Esophagus squamous epithelium (tissue), 5 donors: ENCODE measurements at regions not wholly inside any gene's neighbourhood (a gene's known extent, or its start where the extent isn't known, plus 50 kb on each side); places are given as distances from the start of the nearest gene placed in this dataset.

Experiments used
- DNase-seq: peaks from one replicate; lab custom pipeline; 2025; lab: John Stamatoyannopoulos, UW
- H3K27ac ChIP-seq, 4 donors: fragments of 200-600 bp; sonication (generic); one replicate each; pipeline ENCODE4 v1.5.1; 2016 to 2019; ENCODE audit warnings: mild to moderate bottlenecking in 1 of 4
- H3K27me3 ChIP-seq, 4 donors: fragments of 200-600 bp; sonication (generic); 1 replicate in 3 of 4; 2 replicates in 1 of 4; pipeline versions ENCODE4 v1.5.1 to v1.6.0; 2017 to 2021; ENCODE audit warnings: antibody characterized with exemption in 1 of 4
- H3K36me3 ChIP-seq, 3 donors: fragments of 200-600 bp; sonication (generic); one replicate each; pipeline ENCODE4 v1.5.1; 2016 to 2019
- H3K4me1 ChIP-seq, 3 donors: fragments of 200-600 bp; sonication (generic); one replicate each; pipeline ENCODE4 v1.5.1; 2017 to 2019
- H3K4me3 ChIP-seq, 4 donors: fragments of 200-600 bp; sonication (generic); 1 replicate in 3 of 4; 2 replicates in 1 of 4; pipeline ENCODE4 v1.5.1; 2016 to 2019; ENCODE audit warnings: mild to moderate bottlenecking in 2 of 4, moderate library complexity in 1 of 4
- H3K9me3 ChIP-seq, 3 donors: fragments of 200-600 bp; sonication (generic); one replicate each; pipeline ENCODE4 v1.5.1; 2016 to 2019
- CTCF ChIP-seq, 6 experiments: fragments of 450-650 bp in 4 of 6; fragments of 200-600 bp in 2 of 6; sonication (generic) in 2 of 6; IDR thresholded peaks; one replicate each; pipeline ENCODE4 v1.5.1; 2016 to 2019; ENCODE audit warnings: antibody characterized with exemption in 6 of 6, mild to moderate bottlenecking in 4 of 6, moderate library complexity in 4 of 6
- POLR2A ChIP-seq, 4 donors: fragments of 450-650 bp; IDR thresholded peaks; one replicate each; pipeline ENCODE4 v1.6.1; 2017; ENCODE audit warnings: antibody characterized with exemption in 4 of 4, mild to moderate bottlenecking in 4 of 4, moderate library complexity in 3 of 4
- WGBS, 2 donors: methylation state at CpG; one replicate each; pipeline ENCODE4 v1.1.5; 2018; 5-methylcytosine and 5-hydroxymethylcytosine counted together
- intact Hi-C: fragments of 100-400 bp; cut with DNase I; formaldehyde crosslinking; loops from one replicate; pipeline ENCODE4 v1.15.0; 2022
- donor health status: DM: yes; HTN: yes; CAD: no.

- DNase-seq, result no peak
- Histone ChIP-seq H3K27ac (no peak overlapping the region), H3K9me3 (no peaks in the 10 kb centered on the region), H3K36me3 (no peaks in the 10 kb centered on the region), H3K4me3 (no peak overlapping the region), H3K4me1 (no peaks in the 10 kb centered on the region), H3K27me3 (no peaks in the 10 kb centered on the region)
- WGBS, 2 donors, result 55 to 63% methylated on average over 1 of the region's 1 CpG
- intact Hi-C loops, result no loop called here
- TF ChIP-seq POLR2A (IDR thresholded peaks at IDR 0.05) (no peak), CTCF (IDR thresholded peaks at IDR 0.05) (no peak)
Measured at GRCh38 chrX:42054256-42054655, 130.9 kb upstream of the CASK start.

GRCh38 chrX:42050345-42050744 lies 127.0 kb upstream of the CASK start:
- intact Hi-C loops, result no loop called here
- DNase-seq, result no peak
- H3K36me3 ChIP-seq, result no peaks in the 10 kb centered on the region
- H3K27ac ChIP-seq, result no peak overlapping the region
- no peaks in the 10 kb centered on the region for H3K27me3 ChIP-seq
- H3K4me3 ChIP-seq, result no peak overlapping the region
- H3K9me3 ChIP-seq, result no peaks in the 10 kb centered on the region
- TF ChIP-seq POLR2A (IDR thresholded peaks at IDR 0.05), result no peak
- no peak for TF ChIP-seq CTCF (IDR thresholded peaks at IDR 0.05)
- no peaks in the 10 kb centered on the region for H3K4me1 ChIP-seq
- 82 to 98% methylated on average over 4 of the region's 4 CpGs for WGBS, 2 donors

GRCh38 chrX:42047886-42048285 lies 124.5 kb upstream of the CASK start:
- intact Hi-C loops, result no loop called here
- H3K4me1 ChIP-seq, result no peaks in the 10 kb centered on the region
- 74 to 100% methylated on average over 2 to 5 of the region's 5 CpGs for WGBS, 2 donors

GRCh38 chrX:42028109-42028508 lies 104.8 kb upstream of the CASK start:
- intact Hi-C loops, result no loop called here
- no peak overlapping the region for H3K27ac ChIP-seq
- no peaks in the 10 kb centered on the region for H3K9me3 ChIP-seq
- no peak for DNase-seq
- no peak for TF ChIP-seq POLR2A (IDR thresholded peaks at IDR 0.05)
- no peak for TF ChIP-seq CTCF (IDR thresholded peaks at IDR 0.05)
- no peaks in the 10 kb centered on the region for H3K27me3 ChIP-seq
- H3K4me3 ChIP-seq, result no peak overlapping the region
- H3K4me1 ChIP-seq, result no peaks in the 10 kb centered on the region
- H3K36me3 ChIP-seq, result no peaks in the 10 kb centered on the region
- 58% methylated on average over 2 of the region's 2 CpGs; no CpG with 5 or more reads in 1 of the 2 donors for WGBS, 2 donors

More at GRCh38 chrX:42047886-42048285, 124.5 kb upstream of the CASK start:
- H3K9me3 ChIP-seq, result no peaks in the 10 kb centered on the region
- no peaks in the 10 kb centered on the region for H3K36me3 ChIP-seq
- no peak overlapping the region for H3K4me3 ChIP-seq
- no peak for DNase-seq
- TF ChIP-seq POLR2A (IDR thresholded peaks at IDR 0.05) (no peak), CTCF (IDR thresholded peaks at IDR 0.05) (no peak)
- no peaks in the 10 kb centered on the region for H3K27me3 ChIP-seq
- no peak overlapping the region for H3K27ac ChIP-seq

- DNase-seq, result no peak
- Histone ChIP-seq H3K27ac (no peak overlapping the region), H3K36me3 (no peaks in the 10 kb centered on the region), H3K9me3 (no peaks in the 10 kb centered on the region), H3K4me1 (no peaks in the 10 kb centered on the region), H3K4me3 (no peak overlapping the region), H3K27me3 (no peaks in the 10 kb centered on the region)
- intact Hi-C loops, result no loop called here
- no peak for TF ChIP-seq CTCF (IDR thresholded peaks at IDR 0.05)
- WGBS, 2 donors, result 77 to 87% methylated on average over 3 of the region's 3 CpGs
Measured at GRCh38 chrX:42027367-42028000, 104.1 kb upstream of the CASK start.
